ENCODE measurements at regions not wholly inside any gene's neighbourhood (a gene's known extent, or its start where the extent isn't known, plus 50 kb on each side); places are given as distances from the start of the nearest gene placed in this dataset.

DNA sequence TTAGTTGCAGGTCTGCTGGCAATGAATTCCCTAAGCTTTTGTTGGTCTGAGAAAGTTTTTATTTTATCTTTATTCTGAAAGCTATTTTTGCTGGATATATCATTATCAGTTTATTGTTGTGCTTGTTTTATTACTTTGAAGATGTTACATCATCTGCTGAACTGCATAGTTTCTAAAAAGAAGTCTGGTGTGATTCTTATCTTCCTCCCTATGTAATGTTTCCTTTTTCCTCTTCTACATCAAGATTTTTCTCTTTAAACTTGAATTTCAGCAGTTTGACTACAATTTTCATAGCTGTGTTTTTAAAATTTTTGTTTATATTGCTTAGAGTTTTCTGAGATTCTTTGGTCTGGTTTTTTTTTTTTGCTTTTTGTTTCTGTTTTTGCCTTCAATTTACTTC, 137.1 kb upstream of the PMCH start:
- TF ChIP-seq, protein P1, sequence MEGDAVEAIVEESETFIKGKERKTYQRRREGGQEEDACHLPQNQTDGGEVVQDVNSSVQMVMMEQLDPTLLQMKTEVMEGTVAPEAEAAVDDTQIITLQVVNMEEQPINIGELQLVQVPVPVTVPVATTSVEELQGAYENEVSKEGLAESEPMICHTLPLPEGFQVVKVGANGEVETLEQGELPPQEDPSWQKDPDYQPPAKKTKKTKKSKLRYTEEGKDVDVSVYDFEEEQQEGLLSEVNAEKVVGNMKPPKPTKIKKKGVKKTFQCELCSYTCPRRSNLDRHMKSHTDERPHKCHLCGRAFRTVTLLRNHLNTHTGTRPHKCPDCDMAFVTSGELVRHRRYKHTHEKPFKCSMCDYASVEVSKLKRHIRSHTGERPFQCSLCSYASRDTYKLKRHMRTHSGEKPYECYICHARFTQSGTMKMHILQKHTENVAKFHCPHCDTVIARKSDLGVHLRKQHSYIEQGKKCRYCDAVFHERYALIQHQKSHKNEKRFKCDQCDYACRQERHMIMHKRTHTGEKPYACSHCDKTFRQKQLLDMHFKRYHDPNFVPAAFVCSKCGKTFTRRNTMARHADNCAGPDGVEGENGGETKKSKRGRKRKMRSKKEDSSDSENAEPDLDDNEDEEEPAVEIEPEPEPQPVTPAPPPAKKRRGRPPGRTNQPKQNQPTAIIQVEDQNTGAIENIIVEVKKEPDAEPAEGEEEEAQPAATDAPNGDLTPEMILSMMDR (IDR thresholded peaks at IDR 0.05; ENCODE audit: low read depth, low read length), result no peak
- no peak for TF ChIP-seq EZH2phosphoT487 (IDR thresholded peaks at IDR 0.05; ENCODE audit: low read depth)
